H1 (cell line): ENCODE measurements at regions not wholly inside any gene's neighbourhood (a gene's known extent, or its start where the extent isn't known, plus 50 kb on each side); places are given as distances from the start of the nearest gene placed in this dataset.

Experiments
- CTCF ChIA-PET: fragments of 300-600 bp; sonication (Branson Sonifier 250); formaldehyde crosslinking; loops from one replicate; lab custom pipeline; 2021; ENCODE audit not compliant: partially characterized antibody; lab: Charles Lee
- POLR2A ChIA-PET: fragments of 300-600 bp; sonication (Branson Sonifier 250); formaldehyde crosslinking; loops from one replicate; lab custom pipeline; 2021; ENCODE audit warnings: inconsistent platforms; ENCODE audit not compliant: partially characterized antibody; lab: Charles Lee
- DNase-seq, 2 experiments: peaks; one replicate each; pipeline versions ENCODE4 v3.0.0 to v3.0.0-alpha.2; 2010 to 2022; ENCODE audit warnings: low spot score in 2 of 2, low read depth in 1 of 2, mixed read lengths in 1 of 2
- FAIRE-seq: peaks from 2 replicates; lab custom pipeline; 2011; peaks lifted over from hg19 to GRCh38; lab: Jason Lieb, UNC
- H2AFZ ChIP-seq: 2 replicates; pipeline ENCODE4 v1.8.1; 2012; ENCODE audit warnings: low read length, inconsistent platforms
- H2AK5ac ChIP-seq: 2 replicates; pipeline ENCODE4 v1.6.1; 2013; ENCODE audit warnings: low read depth, low read length
- H2BK120ac ChIP-seq: replicated peaks from 2 replicates; pipeline ENCODE3; 2013; ENCODE audit warnings: low read depth, low read length, inconsistent platforms
- H2BK12ac ChIP-seq: 2 replicates; pipeline ENCODE4 v1.6.1; 2013; ENCODE audit warnings: low read depth, low read length
- H2BK15ac ChIP-seq: 2 replicates; pipeline ENCODE4 v1.6.1; 2013; ENCODE audit warnings: low read length
- H2BK20ac ChIP-seq: 2 replicates; pipeline ENCODE4 v1.6.1; 2013; ENCODE audit warnings: low read length
- H2BK5ac ChIP-seq: 2 replicates; pipeline ENCODE4 v1.6.1; 2013; ENCODE audit warnings: low read depth, low read length
- H3K14ac ChIP-seq: 2 replicates; pipeline ENCODE4 v1.6.1; 2013; ENCODE audit warnings: inconsistent platforms; ENCODE audit not compliant: insufficient read length
- H3K18ac ChIP-seq: 2 replicates; pipeline ENCODE4 v1.6.1; 2013; ENCODE audit warnings: low read length; ENCODE audit errors: extremely low read depth
- H3K23ac ChIP-seq: 2 replicates; pipeline ENCODE4 v1.6.1; 2013; ENCODE audit warnings: inconsistent platforms; ENCODE audit not compliant: insufficient read length
- H3K23me2 ChIP-seq: 2 replicates; pipeline ENCODE4 v1.6.1; 2013; ENCODE audit warnings: low read depth, low read length
- H3K27ac ChIP-seq: 2 replicates; pipeline ENCODE4 v1.6.1; 2011; ENCODE audit warnings: low read depth, low read length, inconsistent platforms
- H3K27me3 ChIP-seq, 4 experiments: replicated peaks in 1 of 4; 1 replicate in 1 of 4; 2 replicates in 3 of 4; pipeline versions ENCODE4 v1.6.1 to v1.8.1; 2011 to 2013; ENCODE audit warnings: low read length in 3 of 4, mild to moderate bottlenecking in 3 of 4, inconsistent platforms in 2 of 4, mixed read lengths in 2 of 4, moderate library complexity in 1 of 4; ENCODE audit not compliant: control insufficient read depth in 3 of 4, insufficient read depth in 3 of 4; ENCODE audit errors: extremely low read depth in 1 of 4
- H3K36me3 ChIP-seq, 4 experiments: 2 replicates each; pipeline versions ENCODE4 v1.6.1 to v1.8.1; 2011 to 2013; ENCODE audit warnings: mild to moderate bottlenecking in 4 of 4, low read length in 3 of 4, moderate library complexity in 2 of 4, control low read depth in 1 of 4, inconsistent platforms in 1 of 4; ENCODE audit not compliant: insufficient read depth in 4 of 4, control insufficient read depth in 2 of 4
- H3K4ac ChIP-seq: replicated peaks from 2 replicates; pipeline ENCODE3; 2013; ENCODE audit warnings: low read length, low read depth, mixed read lengths, inconsistent platforms; ENCODE audit not compliant: insufficient read length
- H3K4me1 ChIP-seq, 4 experiments: replicated peaks in 1 of 4; 1 replicate in 1 of 4; 2 replicates in 3 of 4; pipeline versions ENCODE4 v1.6.1 to v1.8.1; 2011 to 2013; ENCODE audit warnings: low read length in 3 of 4, inconsistent platforms in 2 of 4, mixed read lengths in 1 of 4; ENCODE audit not compliant: insufficient read depth in 4 of 4, control insufficient read depth in 3 of 4
- H3K4me2 ChIP-seq, 2 experiments: 2 replicates each; pipeline versions ENCODE4 v1.6.1 to v1.8.1; 2011 to 2013; ENCODE audit warnings: low read depth in 2 of 2, low read length in 2 of 2, control low read depth in 1 of 2, inconsistent platforms in 1 of 2, mild to moderate bottlenecking in 1 of 2; ENCODE audit not compliant: insufficient read depth in 1 of 2
- H3K4me3 ChIP-seq, 4 experiments: fragments of 200-600, 300-600 bp in 1 of 4; sonication (generic), shearing (Covaris generic), sonication (Bioruptor Twin) in 1 of 4; 2 replicates each; pipeline versions ENCODE4 v1.5.1 to v1.8.1; 2011 to 2016; ENCODE audit warnings: low read length in 4 of 4, low read depth in 3 of 4, control low read depth in 2 of 4, inconsistent platforms in 2 of 4, mild to moderate bottlenecking in 2 of 4, mixed read lengths in 1 of 4, moderate library complexity in 1 of 4; ENCODE audit not compliant: insufficient read depth in 2 of 4; ENCODE audit errors: extremely low read depth in 1 of 4
- H3K56ac ChIP-seq: replicated peaks from 2 replicates; pipeline ENCODE3; 2013; ENCODE audit warnings: low read depth, mild to moderate bottlenecking, mixed read lengths, low read length, inconsistent platforms; ENCODE audit not compliant: insufficient read length
- H3K79me1 ChIP-seq: 2 replicates; pipeline ENCODE4 v1.6.1; 2013; ENCODE audit warnings: low read depth, low read length, control low read depth
- H3K79me2 ChIP-seq, 2 experiments: 2 replicates each; pipeline versions ENCODE4 v1.6.1 to v1.8.1; 2012 to 2013; ENCODE audit warnings: low read length in 2 of 2, mild to moderate bottlenecking in 2 of 2, inconsistent platforms in 1 of 2; ENCODE audit not compliant: insufficient read depth in 2 of 2, control insufficient read depth in 1 of 2
- H3K9ac ChIP-seq, 4 experiments: replicated peaks in 1 of 4; 1 replicate in 1 of 4; 2 replicates in 3 of 4; pipeline versions ENCODE4 v1.6.1 to v1.8.1; 2011 to 2013; ENCODE audit warnings: low read depth in 3 of 4, low read length in 3 of 4, control low read depth in 2 of 4, mild to moderate bottlenecking in 2 of 4, moderate library complexity in 2 of 4, inconsistent platforms in 1 of 4; ENCODE audit errors: extremely low read depth in 1 of 4
- H3K9me3 ChIP-seq, 2 experiments: 2 replicates each; pipeline versions ENCODE4 v1.6.1 to v1.8.1; 2012 to 2013; ENCODE audit warnings: mild to moderate bottlenecking in 2 of 2, moderate library complexity in 2 of 2, control low read depth in 1 of 2, inconsistent platforms in 1 of 2, low read depth in 1 of 2, low read length in 1 of 2, mixed read lengths in 1 of 2; ENCODE audit not compliant: insufficient read depth in 2 of 2
- H4K20me1 ChIP-seq, 2 experiments: replicated peaks in 1 of 2; 2 replicates each; pipeline versions ENCODE3 to v1.8.1; 2011 to 2013; ENCODE audit warnings: inconsistent platforms in 2 of 2, low read length in 2 of 2, mild to moderate bottlenecking in 1 of 2; ENCODE audit not compliant: insufficient read depth in 2 of 2, control insufficient read depth in 1 of 2
- H4K5ac ChIP-seq: 2 replicates; pipeline ENCODE4 v1.6.1; 2013; ENCODE audit warnings: low read length, low read depth, mixed read lengths, inconsistent platforms; ENCODE audit not compliant: insufficient read length
- H4K8ac ChIP-seq: 2 replicates; pipeline ENCODE4 v1.8.0; 2013; ENCODE audit warnings: mild to moderate bottlenecking, moderate library complexity, low read length, inconsistent platforms; ENCODE audit not compliant: insufficient read depth; ENCODE audit errors: extremely low read depth
- H4K91ac ChIP-seq: replicated peaks from 2 replicates; pipeline ENCODE3; 2013; ENCODE audit warnings: low read length, mixed read lengths, inconsistent platforms; ENCODE audit not compliant: insufficient read length
- CHD1 ChIP-seq: IDR thresholded peaks from 2 replicates; pipeline ENCODE4 v1.6.1; 2012; ENCODE audit warnings: low read depth, low read length, improper control_type of control experiment
- FOSL1 ChIP-seq: IDR thresholded peaks from 2 replicates; pipeline ENCODE4 v1.6.1; 2011; ENCODE audit warnings: mild to moderate bottlenecking, low read depth, low read length, moderate library complexity; ENCODE audit not compliant: insufficient read depth
- HDAC2 ChIP-seq, 2 experiments: fragments of 300-600 bp in 1 of 2; sonication (generic) in 1 of 2; IDR thresholded peaks; 2 replicates each; pipeline ENCODE4 v1.6.1; 2011 to 2012; ENCODE audit warnings: low read depth in 2 of 2, low read length in 2 of 2, mild to moderate bottlenecking in 2 of 2, moderate library complexity in 2 of 2, borderline replicate concordance in 1 of 2, inconsistent platforms in 1 of 2
- HDAC6 ChIP-seq: IDR thresholded peaks from one replicate; pipeline ENCODE4 v1.7.1; 2012; ENCODE audit warnings: low read depth, mild to moderate bottlenecking, inconsistent platforms, low read length, moderate library complexity
- JUND ChIP-seq: IDR thresholded peaks from 2 replicates; pipeline ENCODE4 v1.6.1; 2011; ENCODE audit warnings: mild to moderate bottlenecking, improper control_type of control experiment, low read length
- POLR2A ChIP-seq, 2 experiments: IDR thresholded peaks; 1 replicate in 1 of 2; 2 replicates in 1 of 2; pipeline ENCODE4 v1.6.1; 2011; ENCODE audit warnings: low read depth in 2 of 2, low read length in 2 of 2, mild to moderate bottlenecking in 2 of 2; ENCODE audit errors: control extremely low read depth in 1 of 2
- SP1 ChIP-seq: IDR thresholded peaks from 2 replicates; pipeline ENCODE4 v1.6.1; 2011; ENCODE audit warnings: low read depth, low read length
- TEAD4 ChIP-seq: IDR thresholded peaks from 2 replicates; pipeline ENCODE4 v1.6.1; 2012; ENCODE audit warnings: low read depth, low read length, inconsistent platforms, mixed read lengths
- TF ChIP-seq, protein P1 (sequence below): IDR thresholded peaks from 2 replicates; pipeline ENCODE4 v1.6.1; 2012; ENCODE audit warnings: inconsistent platforms
- TF ChIP-seq, protein P2 (sequence below): IDR thresholded peaks from 2 replicates; pipeline ENCODE4 v1.6.1; 2012; ENCODE audit warnings: low read length, inconsistent platforms

- Histone ChIP-seq H2AFZ (no peak overlapping the region), H3K4me3 (no peak overlapping the region)
- POLR2A ChIA-PET: no interaction called here
- no peak for TF ChIP-seq HDAC6
- TF ChIP-seq POLR2A (IDR thresholded peaks at IDR 0.05; ENCODE audit: control extremely low read depth in 1 of 2, low read depth in 2 of 2, low read length in 2 of 2): no peak
- no peak for TF ChIP-seq JUND
- TF ChIP-seq, protein P1, sequence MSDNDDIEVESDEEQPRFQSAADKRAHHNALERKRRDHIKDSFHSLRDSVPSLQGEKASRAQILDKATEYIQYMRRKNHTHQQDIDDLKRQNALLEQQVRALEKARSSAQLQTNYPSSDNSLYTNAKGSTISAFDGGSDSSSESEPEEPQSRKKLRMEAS: no peak
- no peak for TF ChIP-seq TEAD4
- TF ChIP-seq SP1: no peak
- no peak for TF ChIP-seq FOSL1
- TF ChIP-seq, protein P2, sequence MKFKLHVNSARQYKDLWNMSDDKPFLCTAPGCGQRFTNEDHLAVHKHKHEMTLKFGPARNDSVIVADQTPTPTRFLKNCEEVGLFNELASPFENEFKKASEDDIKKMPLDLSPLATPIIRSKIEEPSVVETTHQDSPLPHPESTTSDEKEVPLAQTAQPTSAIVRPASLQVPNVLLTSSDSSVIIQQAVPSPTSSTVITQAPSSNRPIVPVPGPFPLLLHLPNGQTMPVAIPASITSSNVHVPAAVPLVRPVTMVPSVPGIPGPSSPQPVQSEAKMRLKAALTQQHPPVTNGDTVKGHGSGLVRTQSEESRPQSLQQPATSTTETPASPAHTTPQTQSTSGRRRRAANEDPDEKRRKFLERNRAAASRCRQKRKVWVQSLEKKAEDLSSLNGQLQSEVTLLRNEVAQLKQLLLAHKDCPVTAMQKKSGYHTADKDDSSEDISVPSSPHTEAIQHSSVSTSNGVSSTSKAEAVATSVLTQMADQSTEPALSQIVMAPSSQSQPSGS: no peak
- TF ChIP-seq HDAC2 (IDR thresholded peaks at IDR 0.05; ENCODE audit: borderline replicate concordance in 1 of 2, low read depth in 2 of 2, low read length in 2 of 2): no peak
- TF ChIP-seq CHD1: no peak
- TF ChIP-seq, all 59 proteins: peak for 0
- no peak overlapping the region for H3K27ac ChIP-seq
- H3K36me3 ChIP-seq: no peaks in the 10 kb centered on the region
- no peak overlapping the region for H2AK5ac ChIP-seq
- no peak overlapping the region for H3K9ac ChIP-seq
- H3K18ac ChIP-seq: no peak overlapping the region
- H4K91ac ChIP-seq: no peak overlapping the region
- H3K27me3 ChIP-seq: no peaks in the 10 kb centered on the region
- H3K4ac ChIP-seq: no peak overlapping the region
- no peaks in the 10 kb centered on the region for H3K9me3 ChIP-seq
- H3K4me1 ChIP-seq: no peaks in the 10 kb centered on the region
- H3K23me2 ChIP-seq: no peaks in the 10 kb centered on the region
- no peak overlapping the region for H3K23ac ChIP-seq
- no peak for DNase-seq
- H2BK15ac ChIP-seq: no peak overlapping the region
- no peak overlapping the region for H2BK120ac ChIP-seq
- CTCF ChIA-PET: no interaction called here
- H3K4me2 ChIP-seq: no peak overlapping the region
- H3K79me1 ChIP-seq: no peaks in the 10 kb centered on the region
- H2BK12ac ChIP-seq: no peak overlapping the region
- H2BK5ac ChIP-seq: no peak overlapping the region
- no peak overlapping the region for H4K8ac ChIP-seq
- no peak overlapping the region for H3K14ac ChIP-seq
- H3K56ac ChIP-seq: no peak overlapping the region
- no peaks in the 10 kb centered on the region for H4K20me1 ChIP-seq
- no peaks in the 10 kb centered on the region for H3K79me2 ChIP-seq
- H4K5ac ChIP-seq: no peak overlapping the region
- H2BK20ac ChIP-seq: no peak overlapping the region
- no peak for FAIRE-seq
Observed at GRCh38 chr13:90787007-90787406, 560.5 kb upstream of the MIR17HG start.
